ENCODE measurements at regions not wholly inside any gene's neighbourhood (a gene's known extent, or its start where the extent isn't known, plus 50 kb on each side); places are given as distances from the start of the nearest gene placed in this dataset.

DNA sequence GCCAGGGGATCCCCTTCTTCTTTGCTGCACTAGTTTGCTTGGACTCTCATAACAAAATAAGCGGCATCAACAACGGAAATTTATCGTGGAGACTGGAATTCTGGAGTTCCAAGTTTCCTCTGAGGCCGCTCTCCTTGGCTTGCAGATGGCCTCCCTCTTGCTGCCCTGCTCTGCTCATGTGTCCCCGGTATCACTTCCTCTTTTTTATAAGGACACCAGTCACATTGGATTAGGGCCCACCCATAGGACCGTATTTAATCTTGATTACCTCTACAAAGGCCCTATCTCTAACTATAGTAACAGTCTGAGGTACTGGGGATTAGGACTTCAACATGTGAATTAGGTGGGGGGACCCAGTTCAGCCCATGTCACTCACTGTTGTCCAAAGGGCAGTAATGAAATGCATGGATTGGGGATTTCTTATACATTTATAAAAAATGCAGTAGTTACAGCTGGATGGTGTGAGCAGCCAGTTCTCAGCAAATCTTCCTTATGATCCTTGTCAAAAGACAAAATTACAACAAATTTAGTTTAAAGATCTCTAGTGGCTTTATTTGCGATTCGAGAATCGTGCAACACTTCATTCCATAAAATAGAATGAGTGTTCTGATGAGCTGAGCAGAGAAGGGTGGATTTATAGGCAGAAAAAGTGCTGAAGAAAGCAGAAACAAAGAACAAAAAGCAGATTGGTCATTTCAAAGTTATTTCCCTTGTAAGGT lies 59.3 kb upstream of the AKAP12 start:
- TF ChIP-seq, protein P1, sequence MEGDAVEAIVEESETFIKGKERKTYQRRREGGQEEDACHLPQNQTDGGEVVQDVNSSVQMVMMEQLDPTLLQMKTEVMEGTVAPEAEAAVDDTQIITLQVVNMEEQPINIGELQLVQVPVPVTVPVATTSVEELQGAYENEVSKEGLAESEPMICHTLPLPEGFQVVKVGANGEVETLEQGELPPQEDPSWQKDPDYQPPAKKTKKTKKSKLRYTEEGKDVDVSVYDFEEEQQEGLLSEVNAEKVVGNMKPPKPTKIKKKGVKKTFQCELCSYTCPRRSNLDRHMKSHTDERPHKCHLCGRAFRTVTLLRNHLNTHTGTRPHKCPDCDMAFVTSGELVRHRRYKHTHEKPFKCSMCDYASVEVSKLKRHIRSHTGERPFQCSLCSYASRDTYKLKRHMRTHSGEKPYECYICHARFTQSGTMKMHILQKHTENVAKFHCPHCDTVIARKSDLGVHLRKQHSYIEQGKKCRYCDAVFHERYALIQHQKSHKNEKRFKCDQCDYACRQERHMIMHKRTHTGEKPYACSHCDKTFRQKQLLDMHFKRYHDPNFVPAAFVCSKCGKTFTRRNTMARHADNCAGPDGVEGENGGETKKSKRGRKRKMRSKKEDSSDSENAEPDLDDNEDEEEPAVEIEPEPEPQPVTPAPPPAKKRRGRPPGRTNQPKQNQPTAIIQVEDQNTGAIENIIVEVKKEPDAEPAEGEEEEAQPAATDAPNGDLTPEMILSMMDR (conservative IDR thresholded peaks at IDR 0.05; ENCODE audit: low read depth, low read length), result no peak
- no peak for TF ChIP-seq EZH2 (IDR thresholded peaks at IDR 0.05; ENCODE audit: low read length, unreplicated experiment)
- no peak for TF ChIP-seq EZH2phosphoT487 (IDR thresholded peaks at IDR 0.05; ENCODE audit: borderline replicate concordance, low read length)
